GM23248 (cell line): ENCODE measurements at regions not wholly inside any gene's neighbourhood (a gene's known extent, or its start where the extent isn't known, plus 50 kb on each side); places are given as distances from the start of the nearest gene placed in this dataset.
A peak's percentile ranks its signal among the peaks of the same experiment; 100 is the strongest.

ENCODE experiments used
- DNase-seq: peaks from one replicate; pipeline ENCODE4 v3.0.0-alpha.2; 2015
- H2AFZ ChIP-seq: fragments of 200-600 bp; sonication (generic); 2 replicates; pipeline ENCODE4 v1.6.1; 2016; ENCODE audit warnings: antibody characterized with exemption
- H3F3A ChIP-seq: fragments of 200-600 bp; sonication (generic); 2 replicates; pipeline ENCODE4 v1.6.1; 2016; ENCODE audit warnings: mild to moderate bottlenecking, antibody characterized with exemption, mixed run types; ENCODE audit not compliant: insufficient read depth
- H3K27ac ChIP-seq: fragments of 200-600 bp; sonication (generic); 2 replicates; pipeline ENCODE4 v1.5.1; 2016; ENCODE audit warnings: mild to moderate bottlenecking
- H3K27me3 ChIP-seq: fragments of 200-600 bp; sonication (generic); replicated peaks from 2 replicates; pipeline ENCODE4 v1.6.1; 2016; ENCODE audit warnings: mild to moderate bottlenecking; ENCODE audit not compliant: insufficient read depth
- H3K36me3 ChIP-seq: fragments of 200-600 bp; sonication (generic); 2 replicates; pipeline ENCODE4 v1.6.1; 2016; ENCODE audit warnings: low read depth, mild to moderate bottlenecking
- H3K4me1 ChIP-seq: fragments of 200-600 bp; sonication (generic); 2 replicates; pipeline ENCODE4 v1.6.1; 2016; ENCODE audit warnings: mild to moderate bottlenecking; ENCODE audit not compliant: insufficient read depth
- H3K4me2 ChIP-seq: fragments of 200-600 bp; sonication (generic); one replicate; pipeline ENCODE4 v1.6.1; 2016; ENCODE audit warnings: mild to moderate bottlenecking; ENCODE audit not compliant: unreplicated experiment
- H3K4me3 ChIP-seq: fragments of 200-600 bp; sonication (generic); 2 replicates; pipeline ENCODE4 v1.5.1; 2016; ENCODE audit warnings: mild to moderate bottlenecking
- H3K79me2 ChIP-seq: fragments of 200-600 bp; sonication (generic); 2 replicates; pipeline ENCODE4 v1.6.1; 2016; ENCODE audit warnings: mild to moderate bottlenecking; ENCODE audit not compliant: insufficient read depth
- H3K9ac ChIP-seq: fragments of 200-600 bp; sonication (generic); 2 replicates; pipeline ENCODE4 v1.6.1; 2016; ENCODE audit warnings: mild to moderate bottlenecking
- H3K9me2 ChIP-seq: fragments of 200-600 bp; sonication (generic); 2 replicates; pipeline ENCODE4 v1.6.1; 2016; ENCODE audit warnings: mixed run types, mild to moderate bottlenecking, moderate library complexity; ENCODE audit not compliant: insufficient read depth
- H3K9me3 ChIP-seq: fragments of 200-600 bp; sonication (generic); one replicate; pipeline ENCODE4 v1.6.1; 2017; ENCODE audit warnings: low read depth
- H4K20me1 ChIP-seq: fragments of 200-600 bp; sonication (generic); 2 replicates; pipeline ENCODE4 v1.6.0; 2016; ENCODE audit not compliant: insufficient read depth
- EZH2 ChIP-seq: fragments of 200-600 bp; sonication (generic); IDR thresholded peaks from 2 replicates; pipeline ENCODE4 v1.6.1; 2018; ENCODE audit warnings: antibody characterized with exemption, mild to moderate bottlenecking; ENCODE audit not compliant: insufficient read depth, poor library complexity, severe bottlenecking
- EZH2phosphoT487 ChIP-seq: fragments of 200-600 bp; sonication (generic); IDR thresholded peaks from 2 replicates; pipeline ENCODE4 v1.6.1; 2018; ENCODE audit warnings: antibody characterized with exemption, moderate library complexity, mild to moderate bottlenecking, low read depth; ENCODE audit not compliant: insufficient read depth
- WGBS, 2 experiments: methylation state at CpG; one replicate each; pipeline ENCODE4 v1.1.6; 2015 to 2017; ENCODE audit warnings: low lambda C conversion rate in 2 of 2, low coverage in 1 of 2; ENCODE audit errors: missing lambda C conversion rate in 2 of 2; 5-methylcytosine and 5-hydroxymethylcytosine counted together
- in situ Hi-C: fragments of 300-500 bp; cut with MboI; formaldehyde crosslinking; loops from 2 replicates; pipeline ENCODE4 v1.15.0; 2020

- no peaks in the 10 kb centered on the region for H3K27me3 ChIP-seq
- no peak overlapping the region for H2AFZ ChIP-seq
- no peaks in the 10 kb centered on the region for H3F3A ChIP-seq
- DNase-seq: no peak
- in situ Hi-C loops: no loop called here
- H3K36me3 ChIP-seq: no peaks in the 10 kb centered on the region
- 0 out of 2 replicates have a peak, but pooled peaks cover 5% of the 10 kb centered on the region for H3K4me1 ChIP-seq
- no peak overlapping the region for H3K27ac ChIP-seq
- no peaks in the 10 kb centered on the region for H3K9me2 ChIP-seq
- H3K4me3 ChIP-seq: no peak overlapping the region
- H3K9ac ChIP-seq: no peak overlapping the region
- no peak overlapping the region for H3K4me2 ChIP-seq
- TF ChIP-seq EZH2phosphoT487: no peak
- TF ChIP-seq EZH2: no peak
- no peaks in the 10 kb centered on the region for H3K79me2 ChIP-seq
- H4K20me1 ChIP-seq: no peaks in the 10 kb centered on the region
- 86 to 90% methylated on average over 3 of the region's 3 CpGs for WGBS, 2 experiments
- H3K9me3 ChIP-seq: no peaks in the 10 kb centered on the region
These were observed 68.2 kb upstream of the SLIT3 start for GRCh38 chr5:169369130-169369529.

- Histone ChIP-seq H3K4me3 (no peak overlapping the region), H3K36me3 (no peaks in the 10 kb centered on the region), H3K9me3 (no peaks in the 10 kb centered on the region), H3K79me2 (no peaks in the 10 kb centered on the region), H3K27me3 (no peaks in the 10 kb centered on the region), H3K4me2 (no peak overlapping the region), H3K9me2 (no peaks in the 10 kb centered on the region), H4K20me1 (no peaks in the 10 kb centered on the region), H3K4me1 (0 out of 2 replicates have a peak, but pooled peaks cover 5% of the 10 kb centered on the region), H3K27ac (no peak overlapping the region), H3F3A (no peaks in the 10 kb centered on the region), H2AFZ (no peak overlapping the region), H3K9ac (no peak overlapping the region)
- WGBS, 2 experiments: 96 to 100% methylated on average over 2 of the region's 2 CpGs
- in situ Hi-C loops: no loop called here
- TF ChIP-seq EZH2: no peak
- TF ChIP-seq EZH2phosphoT487: no peak
- peak; percentile 48 for DNase-seq
These were observed 66.9 kb upstream of the SLIT3 start for GRCh38 chr5:169367861-169368260.

- Histone ChIP-seq H3K4me3 (no peak overlapping the region), H3F3A (peaks cover 16% of the 10 kb centered on the region), H2AFZ (no peak overlapping the region), H3K9ac (no peak overlapping the region), H3K4me2 (no peak overlapping the region), H3K27ac (no peak overlapping the region), H4K20me1 (no peaks in the 10 kb centered on the region), H3K27me3 (no peaks in the 10 kb centered on the region), H3K9me2 (no peaks in the 10 kb centered on the region), H3K79me2 (no peaks in the 10 kb centered on the region), H3K9me3 (no peaks in the 10 kb centered on the region), H3K36me3 (no peaks in the 10 kb centered on the region), H3K4me1 (peaks cover 18% of the 10 kb centered on the region)
- 92 to 94% methylated on average over 1 of the region's 1 CpG for WGBS, 2 experiments
- TF ChIP-seq EZH2: no peak
- no peak for TF ChIP-seq EZH2phosphoT487
- in situ Hi-C loops: no loop called here
- no peak for DNase-seq
These were observed 56.4 kb upstream of the SLIT3 start for GRCh38 chr5:169357291-169357690.

- Histone ChIP-seq H3K4me2 (no peak overlapping the region), H3K9me3 (no peaks in the 10 kb centered on the region), H3K27me3 (no peaks in the 10 kb centered on the region)
These were observed 55.9 kb upstream of the SLIT3 start for GRCh38 chr5:169356811-169357210.

GRCh38 chr5:169356181-169356580 is 55.2 kb upstream of the SLIT3 start:
- Histone ChIP-seq H3K27me3 (no peaks in the 10 kb centered on the region), H3K4me1 (peaks cover 29% of the 10 kb centered on the region), H4K20me1 (no peaks in the 10 kb centered on the region), H3K9me2 (no peaks in the 10 kb centered on the region), H3K36me3 (no peaks in the 10 kb centered on the region), H3K79me2 (no peaks in the 10 kb centered on the region), H3K4me2 (no peak overlapping the region), H3K9ac (no peak overlapping the region), H3K4me3 (no peak overlapping the region), H3K27ac (no peak overlapping the region), H3K9me3 (no peaks in the 10 kb centered on the region), H2AFZ (no peak overlapping the region), H3F3A (peaks cover 25% of the 10 kb centered on the region)
- in situ Hi-C loops: no loop called here
- no peak for DNase-seq
- WGBS, 2 experiments: 81 to 100% methylated on average over 1 of the region's 1 CpG
- no peak for TF ChIP-seq EZH2
- TF ChIP-seq EZH2phosphoT487: no peak

More at GRCh38 chr5:169356811-169357210, 55.9 kb upstream of the SLIT3 start:
- no peaks in the 10 kb centered on the region for H3K36me3 ChIP-seq
- no peak overlapping the region for H3K9ac ChIP-seq
- H3K79me2 ChIP-seq: no peaks in the 10 kb centered on the region
- H3K9me2 ChIP-seq: no peaks in the 10 kb centered on the region
- TF ChIP-seq EZH2 (no peak), EZH2phosphoT487 (no peak)
- no peak overlapping the region for H3K4me3 ChIP-seq
- no peaks in the 10 kb centered on the region for H4K20me1 ChIP-seq
- H3F3A ChIP-seq: peaks cover 19% of the 10 kb centered on the region
- in situ Hi-C loops: no loop called here
- H2AFZ ChIP-seq: no peak overlapping the region
- H3K27ac ChIP-seq: no peak overlapping the region
- peaks cover 23% of the 10 kb centered on the region for H3K4me1 ChIP-seq
- DNase-seq: no peak
